Neural cell (in vitro differentiated cells): ENCODE measurements at regions not wholly inside any gene's neighbourhood (a gene's known extent, or its start where the extent isn't known, plus 50 kb on each side); places are given as distances from the start of the nearest gene placed in this dataset.

Source experiments
- H2AFZ ChIP-seq: fragments of 200-600, 300-800 bp; sonication (generic), shearing (Covaris generic); 2 replicates; pipeline ENCODE4 v1.6.0; 2014; ENCODE audit warnings: low read depth, mild to moderate bottlenecking, antibody characterized with exemption, low read length, moderate library complexity
- H3F3A ChIP-seq: fragments of 200-600 bp; shearing (Covaris generic); 2 replicates; pipeline ENCODE4 v1.6.1; 2016; ENCODE audit warnings: mild to moderate bottlenecking, moderate library complexity, mixed read lengths, antibody characterized with exemption, low read length; ENCODE audit not compliant: insufficient read depth, poor library complexity, severe bottlenecking
- H3K27ac ChIP-seq: fragments of 200-600, 300-800 bp; sonication (generic), shearing (Covaris generic); 2 replicates; pipeline ENCODE4 v1.5.1; 2014; ENCODE audit warnings: mild to moderate bottlenecking, low read length, moderate library complexity
- H3K27me3 ChIP-seq: fragments of 300-800, 200-600 bp; sonication (generic), shearing (Covaris generic); 2 replicates; pipeline ENCODE4 v1.6.0; 2014; ENCODE audit warnings: mild to moderate bottlenecking, low read depth, low read length, moderate library complexity; ENCODE audit not compliant: insufficient read depth
- H3K36me3 ChIP-seq: fragments of 300-800, 200-600 bp; sonication (generic), shearing (Covaris generic); 2 replicates; pipeline ENCODE4 v1.5.1; 2014; ENCODE audit warnings: mild to moderate bottlenecking, antibody characterized with exemption, low read length, moderate library complexity; ENCODE audit not compliant: insufficient read depth
- H3K4me2 ChIP-seq: fragments of 300-800, 200-600 bp; sonication (generic), shearing (Covaris generic); 2 replicates; pipeline ENCODE4 v1.6.0; 2014; ENCODE audit warnings: mild to moderate bottlenecking, low read length
- H3K4me3 ChIP-seq: fragments of 300-800, 200-600 bp; sonication (generic), shearing (Covaris generic); 2 replicates; pipeline ENCODE4 v1.5.1; 2014; ENCODE audit warnings: mild to moderate bottlenecking, low read length, moderate library complexity
- H3K79me2 ChIP-seq: fragments of 200-600 bp; shearing (Covaris generic); replicated peaks from 2 replicates; pipeline ENCODE4 v1.6.0; 2014; ENCODE audit warnings: mild to moderate bottlenecking, low read length, moderate library complexity; ENCODE audit not compliant: insufficient read depth
- H3K9ac ChIP-seq: fragments of 300-800, 200-600 bp; sonication (generic), shearing (Covaris generic); 2 replicates; pipeline ENCODE4 v1.6.1; 2016; ENCODE audit warnings: mild to moderate bottlenecking, low read length, mixed read lengths
- H3K9me2 ChIP-seq: fragments of 200-600 bp; shearing (Covaris generic); 2 replicates; pipeline ENCODE4 v1.6.1; 2016; ENCODE audit warnings: mild to moderate bottlenecking, low read length, mixed read lengths; ENCODE audit not compliant: insufficient read depth
- H3K9me3 ChIP-seq: fragments of 200-600, 300-800 bp; sonication (generic), shearing (Covaris generic); 2 replicates; pipeline ENCODE4 v1.6.1; 2016; ENCODE audit warnings: mild to moderate bottlenecking, mixed run types, low read length, moderate library complexity, mixed read lengths
- H4K20me1 ChIP-seq: fragments of 200-600 bp; shearing (Covaris generic); 2 replicates; pipeline ENCODE4 v1.6.1; 2016; ENCODE audit warnings: mild to moderate bottlenecking, mixed run types; ENCODE audit not compliant: insufficient read depth
- EP300 ChIP-seq: fragments of 450-650 bp; conservative IDR thresholded peaks from 2 replicates; pipeline ENCODE4 v1.6.1; 2014; ENCODE audit warnings: antibody characterized with exemption, mild to moderate bottlenecking, moderate library complexity; ENCODE audit not compliant: poor library complexity, severe bottlenecking
- EZH2 ChIP-seq: fragments of 200-600, 300-800 bp; shearing (Covaris generic), sonication (generic); IDR thresholded peaks from 2 replicates; pipeline ENCODE4 v1.6.1; 2014; ENCODE audit warnings: antibody characterized with exemption, low read length, borderline replicate concordance, mild to moderate bottlenecking; ENCODE audit not compliant: insufficient read depth, poor library complexity, severe bottlenecking
- MXI1 ChIP-seq: fragments of 450-650 bp; conservative IDR thresholded peaks from 2 replicates; pipeline ENCODE4 v1.6.1; 2014; ENCODE audit warnings: antibody characterized with exemption, mild to moderate bottlenecking; ENCODE audit not compliant: poor library complexity, severe bottlenecking
- POLR2AphosphoS5 ChIP-seq: IDR thresholded peaks from 2 replicates; pipeline ENCODE4 v1.6.1; 2012
- RAD21 ChIP-seq: fragments of 450-650 bp; conservative IDR thresholded peaks from 2 replicates; pipeline ENCODE4 v1.6.1; 2014; ENCODE audit warnings: antibody characterized with exemption, mild to moderate bottlenecking, moderate library complexity
- SMC3 ChIP-seq: fragments of 450-650 bp; conservative IDR thresholded peaks from 2 replicates; pipeline ENCODE4 v1.6.1; 2014; ENCODE audit warnings: antibody characterized with exemption, mild to moderate bottlenecking, moderate library complexity; ENCODE audit not compliant: poor library complexity
- TAF1 ChIP-seq: IDR thresholded peaks from 2 replicates; pipeline ENCODE4 v1.6.1; 2012; ENCODE audit warnings: low read depth
- TF ChIP-seq, protein P1 (sequence below): IDR thresholded peaks from 2 replicates; pipeline ENCODE4 v1.6.1; 2012; ENCODE audit warnings: borderline replicate concordance
- TF ChIP-seq, protein P2 (sequence below): fragments of 450-650 bp; IDR thresholded peaks from 2 replicates; pipeline ENCODE4 v1.5.1; 2014; ENCODE audit warnings: antibody characterized with exemption, mild to moderate bottlenecking, moderate library complexity; ENCODE audit not compliant: poor library complexity, severe bottlenecking

DNA sequence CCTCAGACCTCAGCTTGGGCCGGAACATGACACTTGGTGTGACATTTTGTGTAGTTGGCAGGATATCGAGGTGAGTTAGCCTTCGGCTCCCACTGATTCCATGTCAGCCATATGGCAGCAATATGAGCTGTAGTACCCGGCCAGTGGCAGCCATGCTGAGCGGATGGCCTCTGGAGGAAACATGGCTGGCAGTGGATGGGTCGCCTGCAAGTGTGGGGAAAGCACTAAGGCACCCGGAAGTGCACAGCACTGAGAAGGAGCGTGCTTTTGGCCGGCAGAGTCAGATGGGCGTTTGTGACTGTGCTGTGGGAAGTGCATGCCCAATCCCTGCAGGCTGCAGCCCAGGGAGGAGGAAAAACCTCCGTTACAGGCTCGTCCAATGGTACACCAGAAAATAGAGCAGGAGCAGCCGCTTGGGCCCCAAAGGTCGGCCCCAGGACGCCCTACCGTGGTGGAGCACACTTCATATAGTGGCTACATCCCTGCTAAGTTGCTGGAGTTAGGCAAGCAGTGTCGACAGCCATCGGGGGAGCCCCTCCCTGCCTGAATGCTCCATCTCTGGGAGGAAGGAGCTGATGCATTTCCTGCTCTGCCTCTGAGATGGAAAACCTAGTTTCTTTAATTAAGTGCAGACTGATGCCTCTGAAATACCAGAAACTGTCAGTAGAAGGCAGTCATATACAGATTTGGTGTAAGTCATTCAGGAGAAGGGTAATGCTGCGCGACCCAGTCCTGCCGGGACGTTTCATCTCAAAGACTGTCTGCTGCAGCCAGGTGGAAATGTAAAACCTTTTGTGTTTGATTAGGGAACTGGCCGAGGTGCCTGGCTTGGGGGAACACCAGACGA lies 2185.8 kb upstream of the ACO1 start:
- no peaks in the 10 kb centered on the region for H3K79me2 ChIP-seq
- no peak overlapping the region for H3K9ac ChIP-seq
- H3K4me3 ChIP-seq = no peak overlapping the region
- no peaks in the 10 kb centered on the region for H4K20me1 ChIP-seq
- H2AFZ ChIP-seq = no peak overlapping the region
- no peaks in the 10 kb centered on the region for H3F3A ChIP-seq
- H3K4me2 ChIP-seq = no peak overlapping the region
- H3K9me3 ChIP-seq = no peaks in the 10 kb centered on the region
- no peaks in the 10 kb centered on the region for H3K27me3 ChIP-seq
- H3K27ac ChIP-seq = no peak overlapping the region
- no peaks in the 10 kb centered on the region for H3K9me2 ChIP-seq
- TF ChIP-seq RAD21 (no peak), EP300 (no peak), POLR2AphosphoS5 (no peak), MXI1 (no peak), EZH2 (no peak), TAF1 (no peak), SMC3 (no peak)
- TF ChIP-seq, protein P1, sequence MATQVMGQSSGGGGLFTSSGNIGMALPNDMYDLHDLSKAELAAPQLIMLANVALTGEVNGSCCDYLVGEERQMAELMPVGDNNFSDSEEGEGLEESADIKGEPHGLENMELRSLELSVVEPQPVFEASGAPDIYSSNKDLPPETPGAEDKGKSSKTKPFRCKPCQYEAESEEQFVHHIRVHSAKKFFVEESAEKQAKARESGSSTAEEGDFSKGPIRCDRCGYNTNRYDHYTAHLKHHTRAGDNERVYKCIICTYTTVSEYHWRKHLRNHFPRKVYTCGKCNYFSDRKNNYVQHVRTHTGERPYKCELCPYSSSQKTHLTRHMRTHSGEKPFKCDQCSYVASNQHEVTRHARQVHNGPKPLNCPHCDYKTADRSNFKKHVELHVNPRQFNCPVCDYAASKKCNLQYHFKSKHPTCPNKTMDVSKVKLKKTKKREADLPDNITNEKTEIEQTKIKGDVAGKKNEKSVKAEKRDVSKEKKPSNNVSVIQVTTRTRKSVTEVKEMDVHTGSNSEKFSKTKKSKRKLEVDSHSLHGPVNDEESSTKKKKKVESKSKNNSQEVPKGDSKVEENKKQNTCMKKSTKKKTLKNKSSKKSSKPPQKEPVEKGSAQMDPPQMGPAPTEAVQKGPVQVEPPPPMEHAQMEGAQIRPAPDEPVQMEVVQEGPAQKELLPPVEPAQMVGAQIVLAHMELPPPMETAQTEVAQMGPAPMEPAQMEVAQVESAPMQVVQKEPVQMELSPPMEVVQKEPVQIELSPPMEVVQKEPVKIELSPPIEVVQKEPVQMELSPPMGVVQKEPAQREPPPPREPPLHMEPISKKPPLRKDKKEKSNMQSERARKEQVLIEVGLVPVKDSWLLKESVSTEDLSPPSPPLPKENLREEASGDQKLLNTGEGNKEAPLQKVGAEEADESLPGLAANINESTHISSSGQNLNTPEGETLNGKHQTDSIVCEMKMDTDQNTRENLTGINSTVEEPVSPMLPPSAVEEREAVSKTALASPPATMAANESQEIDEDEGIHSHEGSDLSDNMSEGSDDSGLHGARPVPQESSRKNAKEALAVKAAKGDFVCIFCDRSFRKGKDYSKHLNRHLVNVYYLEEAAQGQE = no peak
- TF ChIP-seq, protein P2, sequence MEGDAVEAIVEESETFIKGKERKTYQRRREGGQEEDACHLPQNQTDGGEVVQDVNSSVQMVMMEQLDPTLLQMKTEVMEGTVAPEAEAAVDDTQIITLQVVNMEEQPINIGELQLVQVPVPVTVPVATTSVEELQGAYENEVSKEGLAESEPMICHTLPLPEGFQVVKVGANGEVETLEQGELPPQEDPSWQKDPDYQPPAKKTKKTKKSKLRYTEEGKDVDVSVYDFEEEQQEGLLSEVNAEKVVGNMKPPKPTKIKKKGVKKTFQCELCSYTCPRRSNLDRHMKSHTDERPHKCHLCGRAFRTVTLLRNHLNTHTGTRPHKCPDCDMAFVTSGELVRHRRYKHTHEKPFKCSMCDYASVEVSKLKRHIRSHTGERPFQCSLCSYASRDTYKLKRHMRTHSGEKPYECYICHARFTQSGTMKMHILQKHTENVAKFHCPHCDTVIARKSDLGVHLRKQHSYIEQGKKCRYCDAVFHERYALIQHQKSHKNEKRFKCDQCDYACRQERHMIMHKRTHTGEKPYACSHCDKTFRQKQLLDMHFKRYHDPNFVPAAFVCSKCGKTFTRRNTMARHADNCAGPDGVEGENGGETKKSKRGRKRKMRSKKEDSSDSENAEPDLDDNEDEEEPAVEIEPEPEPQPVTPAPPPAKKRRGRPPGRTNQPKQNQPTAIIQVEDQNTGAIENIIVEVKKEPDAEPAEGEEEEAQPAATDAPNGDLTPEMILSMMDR = no peak
- no peaks in the 10 kb centered on the region for H3K36me3 ChIP-seq

DNA sequence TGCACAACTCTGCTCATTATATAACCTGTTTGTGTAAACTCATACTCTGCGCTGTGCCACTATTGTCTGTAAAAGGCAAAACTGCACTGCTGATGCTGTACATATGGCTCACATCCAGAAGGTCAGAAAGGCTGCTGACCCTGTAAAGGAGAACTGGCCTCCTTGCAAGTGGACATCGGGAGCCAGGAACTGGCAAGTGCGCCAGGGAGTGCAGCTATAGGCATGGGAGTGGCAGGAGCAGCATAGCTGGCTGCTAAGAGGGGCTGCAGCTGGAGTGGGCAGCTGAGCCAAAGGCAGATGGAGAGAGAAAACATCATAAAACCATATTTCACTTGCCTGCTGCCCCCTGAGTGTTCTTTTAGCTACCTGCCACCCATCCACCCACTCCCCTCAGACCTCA lies 2183.4 kb upstream of the ACO1 start:
- H3K9me2 ChIP-seq = no peaks in the 10 kb centered on the region
- no peak overlapping the region for H3K27ac ChIP-seq
- H3K9ac ChIP-seq = no peak overlapping the region
- no peaks in the 10 kb centered on the region for H3K9me3 ChIP-seq
- no peaks in the 10 kb centered on the region for H3K27me3 ChIP-seq
- no peak overlapping the region for H3K4me2 ChIP-seq
- TF ChIP-seq RAD21 = no peak
- TF ChIP-seq, protein P1 = no peak
- H4K20me1 ChIP-seq = no peaks in the 10 kb centered on the region
- no peaks in the 10 kb centered on the region for H3K79me2 ChIP-seq
- no peak overlapping the region for H2AFZ ChIP-seq
- H3K4me3 ChIP-seq = no peak overlapping the region
- H3F3A ChIP-seq = no peaks in the 10 kb centered on the region
- no peaks in the 10 kb centered on the region for H3K36me3 ChIP-seq
